Endothelial cell of hepatic sinusoid (primary cell): ENCODE measurements at regions not wholly inside any gene's neighbourhood (a gene's known extent, or its start where the extent isn't known, plus 50 kb on each side); places are given as distances from the start of the nearest gene placed in this dataset.

ENCODE experiments used
- in situ Hi-C: cut with HindIII; loops from 2 replicates; pipeline ENCODE4 v1.10.0; 2017; ENCODE audit warnings: low sequenced_read_pairs

- in situ Hi-C loops = no loop called here
Observed at GRCh38 chr18:21991886-21992285, 177.5 kb upstream of the GATA6 start.

- in situ Hi-C loops = no loop called here
Observed at GRCh38 chr18:21996351-21996826, 173.0 kb upstream of the GATA6 start.

- in situ Hi-C loops = no loop called here
Observed at GRCh38 chr18:21997207-21998143, 171.9 kb upstream of the GATA6 start.

GRCh38 chr18:21998486-21998885 lies 170.9 kb upstream of the GATA6 start:
- in situ Hi-C loops = no loop called here

- in situ Hi-C loops = no loop called here
Observed at GRCh38 chr18:22001912-22002487, 167.4 kb upstream of the GATA6 start.

GRCh38 chr18:22005191-22005841 lies 164.1 kb upstream of the GATA6 start:
- in situ Hi-C loops = no loop called here

- in situ Hi-C loops = no loop called here
Observed at GRCh38 chr18:22006458-22006857, 162.9 kb upstream of the GATA6 start.

- in situ Hi-C loops = no loop called here
Observed at GRCh38 chr18:22009242-22009641, 160.1 kb upstream of the GATA6 start.

- in situ Hi-C loops = no loop called here
Observed at GRCh38 chr18:22013993-22014392, 155.4 kb upstream of the GATA6 start.

GRCh38 chr18:22015156-22015555 lies 154.2 kb upstream of the GATA6 start:
- in situ Hi-C loops = no loop called here

- in situ Hi-C loops = no loop called here
Observed at GRCh38 chr18:22018366-22018765, 151.0 kb upstream of the GATA6 start.

GRCh38 chr18:22019193-22019592 lies 150.2 kb upstream of the GATA6 start:
- in situ Hi-C loops = no loop called here

- in situ Hi-C loops = no loop called here
Observed at GRCh38 chr18:22020127-22020866, 149.1 kb upstream of the GATA6 start.

- in situ Hi-C loops = no loop called here
Observed at GRCh38 chr18:22020867-22021370, 148.5 kb upstream of the GATA6 start.

- in situ Hi-C loops = no loop called here
Observed at GRCh38 chr18:22021701-22022100, 147.7 kb upstream of the GATA6 start.

- in situ Hi-C loops = no loop called here
Observed at GRCh38 chr18:22024924-22025323, 144.5 kb upstream of the GATA6 start.

- in situ Hi-C loops = no loop called here
Observed at GRCh38 chr18:22026362-22026761, 143.0 kb upstream of the GATA6 start.

- in situ Hi-C loops = no loop called here
Observed at GRCh38 chr18:22026889-22027288, 142.5 kb upstream of the GATA6 start.

- in situ Hi-C loops = no loop called here
Observed at GRCh38 chr18:22031611-22032010, 137.8 kb upstream of the GATA6 start.

- in situ Hi-C loops = no loop called here
Observed at GRCh38 chr18:22032392-22032961, 136.9 kb upstream of the GATA6 start.
